ENCODE measurements at regions not wholly inside any gene's neighbourhood (a gene's known extent, or its start where the extent isn't known, plus 50 kb on each side); places are given as distances from the start of the nearest gene placed in this dataset.

GRCh38 chr14:65329911-65330310, 82.6 kb upstream of the FUT8 start:
- DNase-seq: no peak

- no peak for DNase-seq
Measured at GRCh38 chr14:65330416-65330815, 82.1 kb upstream of the FUT8 start.

GRCh38 chr14:65331652-65332051, 80.9 kb upstream of the FUT8 start:
- DNase-seq: no peak

- no peak for DNase-seq
Measured at GRCh38 chr14:65332141-65332871, 80.2 kb upstream of the FUT8 start.

GRCh38 chr14:65333943-65334687, 78.4 kb upstream of the FUT8 start:
- DNase-seq: no peak

- DNase-seq: no peak
Measured at GRCh38 chr14:65334765-65335410, 77.6 kb upstream of the FUT8 start.

- DNase-seq: no peak
Measured at GRCh38 chr14:65335411-65335947, 77.1 kb upstream of the FUT8 start.

GRCh38 chr14:65336191-65336591, 76.3 kb upstream of the FUT8 start:
- peak; percentile 5 for DNase-seq

- no peak for DNase-seq
Measured at GRCh38 chr14:65339866-65340265, 72.7 kb upstream of the FUT8 start.

GRCh38 chr14:65344011-65344410, 68.5 kb upstream of the FUT8 start:
- no peak for DNase-seq

GRCh38 chr14:65345266-65345665, 67.3 kb upstream of the FUT8 start:
- DNase-seq: no peak

- no peak for DNase-seq
Measured at GRCh38 chr14:65346474-65346873, 66.1 kb upstream of the FUT8 start.

- no peak for DNase-seq
Measured at GRCh38 chr14:65346895-65347294, 65.6 kb upstream of the FUT8 start.

GRCh38 chr14:65348137-65348536, 64.4 kb upstream of the FUT8 start:
- DNase-seq: no peak

GRCh38 chr14:65349100-65349499, 63.4 kb upstream of the FUT8 start:
- no peak for DNase-seq

GRCh38 chr14:65351493-65352194, 60.9 kb upstream of the FUT8 start:
- no peak for DNase-seq

- no peak for DNase-seq
Measured at GRCh38 chr14:65352964-65353530, 59.5 kb upstream of the FUT8 start.

- DNase-seq: no peak
Measured at GRCh38 chr14:65354131-65354530, 58.4 kb upstream of the FUT8 start.

GRCh38 chr14:65354715-65355114, 57.8 kb upstream of the FUT8 start:
- DNase-seq: no peak

- no peak for DNase-seq
Measured at GRCh38 chr14:65356327-65356836, 56.1 kb upstream of the FUT8 start.

- no peak for DNase-seq
Measured at GRCh38 chr14:65357113-65357512, 55.4 kb upstream of the FUT8 start.

- no peak for DNase-seq
Measured at GRCh38 chr14:65357689-65358088, 54.8 kb upstream of the FUT8 start.

GRCh38 chr14:65359503-65359902, 53.0 kb upstream of the FUT8 start:
- DNase-seq: no peak
